Activated CD4-positive, alpha-beta T cell treated with anti-CD3 and anti-CD28 coated beads, Interleukin-2, amount 10 ng/mL, durations not matched to agents 7 days and 5 days (primary cell): ENCODE measurements at regions not wholly inside any gene's neighbourhood (a gene's known extent, or its start where the extent isn't known, plus 50 kb on each side); places are given as distances from the start of the nearest gene placed in this dataset.
"Not testable (repeated sequence)": the region's sequence is repeated elsewhere in the genome, so short reads cannot be mapped to it uniquely, and the experiment has no call there.

Source experiments
- CTCF ChIA-PET: fragments of 350-600 bp; sonication (Branson Sonifier 250); formaldehyde crosslinking; loops from one replicate; lab custom pipeline; 2021; ENCODE audit warnings: antibody characterized with exemption; lab: Charles Lee
- POLR2A ChIA-PET: fragments of 350-600 bp; sonication (Branson Sonifier 250); formaldehyde crosslinking; loops from one replicate; lab custom pipeline; 2021; ENCODE audit warnings: antibody characterized with exemption; lab: Charles Lee
- DNase-seq: peaks from one replicate; pipeline ENCODE4 v3.0.0-alpha.2; 2020
- H3K27ac Mint-ChIP-seq: one replicate; pipeline ENCODE4 v1.8.0; 2021; ENCODE audit warnings: mild to moderate bottlenecking, moderate library complexity, mixed read lengths
- H3K27me3 Mint-ChIP-seq: one replicate; pipeline ENCODE4 v1.8.0; 2021; ENCODE audit warnings: mixed read lengths
- H3K36me3 Mint-ChIP-seq: one replicate; pipeline ENCODE4 v1.8.0; 2021; ENCODE audit warnings: low read depth, mixed read lengths
- H3K4me1 Mint-ChIP-seq: one replicate; pipeline ENCODE4 v1.8.0; 2021; ENCODE audit warnings: mixed read lengths
- H3K4me3 Mint-ChIP-seq: one replicate; pipeline ENCODE4 v1.8.0; 2021; ENCODE audit warnings: mild to moderate bottlenecking, moderate library complexity, mixed read lengths
- H3K9me3 Mint-ChIP-seq: one replicate; pipeline ENCODE4 v1.8.0; 2021; ENCODE audit warnings: mixed read lengths

- ChIA-PET CTCF (interaction anchor here (0.6 kb wide), 1 partner anchor 469 kb away, joined by 4 read pairs; no protein-coding TSS in a partner anchor), POLR2A (no interaction called here)
- no peaks in the 10 kb centered on the region for H3K36me3 Mint-ChIP-seq
- no peaks in the 10 kb centered on the region for H3K27me3 Mint-ChIP-seq
- H3K4me3 Mint-ChIP-seq, result no peak overlapping the region
- DNase-seq, result no peak
- no peak overlapping the region for H3K27ac Mint-ChIP-seq
- H3K9me3 Mint-ChIP-seq, result peaks cover 49% of the 10 kb centered on the region
- no peaks in the 10 kb centered on the region for H3K4me1 Mint-ChIP-seq
Observed at GRCh38 chr19:22502766-22503165, 80.6 kb upstream of the ZNF98 start.

GRCh38 chr19:22498831-22499430, 76.8 kb upstream of the ZNF98 start:
- H3K4me3 Mint-ChIP-seq, H3K36me3 Mint-ChIP-seq, DNase-seq, H3K4me1 Mint-ChIP-seq, CTCF ChIA-PET, POLR2A ChIA-PET, H3K27ac Mint-ChIP-seq, H3K27me3 Mint-ChIP-seq: not testable (repeated sequence)
- H3K9me3 Mint-ChIP-seq, result peaks cover 56% of the 10 kb centered on the region

- H3K9me3 Mint-ChIP-seq, result peaks cover 51% of the 10 kb centered on the region
- CTCF ChIA-PET, result no interaction called here
- no peaks in the 10 kb centered on the region for H3K36me3 Mint-ChIP-seq
- POLR2A ChIA-PET, result no interaction called here
- H3K27ac Mint-ChIP-seq, result no peak overlapping the region
- H3K4me3 Mint-ChIP-seq, result no peak overlapping the region
- H3K27me3 Mint-ChIP-seq, result no peaks in the 10 kb centered on the region
- no peak for DNase-seq
- H3K4me1 Mint-ChIP-seq, result no peaks in the 10 kb centered on the region
Observed at GRCh38 chr19:22491746-22492145, 69.6 kb upstream of the ZNF98 start.

- POLR2A ChIA-PET, result interaction anchor here (0.6 kb wide), 1 partner anchor 37 kb away, joined by 3 read pairs; no protein-coding TSS in a partner anchor
- H3K9me3 Mint-ChIP-seq, result peaks cover 52% of the 10 kb centered on the region
- H3K27ac Mint-ChIP-seq, H3K4me3 Mint-ChIP-seq, CTCF ChIA-PET, H3K36me3 Mint-ChIP-seq, H3K27me3 Mint-ChIP-seq, H3K4me1 Mint-ChIP-seq, DNase-seq: not testable (repeated sequence)
Observed at GRCh38 chr19:22483514-22483913, 61.4 kb upstream of the ZNF98 start.

- Mint-ChIP-seq H3K27me3 (no peaks in the 10 kb centered on the region), H3K4me3 (no peak overlapping the region), H3K4me1 (no peaks in the 10 kb centered on the region), H3K9me3 (peaks cover 42% of the 10 kb centered on the region), H3K36me3 (peaks cover 7% of the 10 kb centered on the region), H3K27ac (no peak overlapping the region)
- ChIA-PET CTCF (no interaction called here), POLR2A (no interaction called here)
- no peak for DNase-seq
Observed at GRCh38 chr19:22472180-22472637, 50.1 kb upstream of the ZNF98 start.
